ENCODE measurements at regions not wholly inside any gene's neighbourhood (a gene's known extent, or its start where the extent isn't known, plus 50 kb on each side); places are given as distances from the start of the nearest gene placed in this dataset.

GRCh38 chr4:187075514-187075913 lies 351.9 kb upstream of the FAT1 start:
- Histone ChIP-seq H3K27ac (no peak overlapping the region), H3K36me3 (no peaks in the 10 kb centered on the region), H3K4me3 (no peak overlapping the region), H3K9me3 (no peaks in the 10 kb centered on the region), H3K27me3 (no peaks in the 10 kb centered on the region), H3K4me1 (no peaks in the 10 kb centered on the region)
- TF ChIP-seq POLR2AphosphoS5 (IDR thresholded peaks at IDR 0.05; ENCODE audit: insufficient read depth in 1 of 2, low read depth in 1 of 2), result no peak
- TF ChIP-seq CTCF (IDR thresholded peaks at IDR 0.05), result no peak
- no peak for TF ChIP-seq POLR2A (IDR thresholded peaks at IDR 0.05)
- no peak for DNase-seq (ENCODE audit: extremely low spot score in 2 of 2)
- intact Hi-C loops (cut with DNase I), result no loop called here

- H3K36me3 ChIP-seq, result no peaks in the 10 kb centered on the region
- H3K27ac ChIP-seq, result no peak overlapping the region
- TF ChIP-seq POLR2AphosphoS5 (IDR thresholded peaks at IDR 0.05; ENCODE audit: insufficient read depth in 1 of 2, low read depth in 1 of 2) (no peak), POLR2A (IDR thresholded peaks at IDR 0.05) (no peak), CTCF (IDR thresholded peaks at IDR 0.05) (no peak)
- no peaks in the 10 kb centered on the region for H3K4me1 ChIP-seq
- H3K4me3 ChIP-seq, result no peak overlapping the region
- no peaks in the 10 kb centered on the region for H3K27me3 ChIP-seq
- intact Hi-C loops (cut with DNase I), result no loop called here
- no peaks in the 10 kb centered on the region for H3K9me3 ChIP-seq
- DNase-seq (ENCODE audit: extremely low spot score in 2 of 2), result no peak
Measured at GRCh38 chr4:187077744-187078401, 354.2 kb upstream of the FAT1 start.

GRCh38 chr4:187084701-187085100 lies 361.0 kb upstream of the FAT1 start:
- Histone ChIP-seq H3K36me3 (no peaks in the 10 kb centered on the region), H3K27ac (no peak overlapping the region), H3K4me3 (no peak overlapping the region), H3K27me3 (no peaks in the 10 kb centered on the region), H3K4me1 (no peaks in the 10 kb centered on the region), H3K9me3 (no peaks in the 10 kb centered on the region)
- intact Hi-C loops (cut with DNase I), result no loop called here
- DNase-seq (ENCODE audit: extremely low spot score in 2 of 2), result no peak
- TF ChIP-seq POLR2AphosphoS5 (IDR thresholded peaks at IDR 0.05; ENCODE audit: insufficient read depth in 1 of 2, low read depth in 1 of 2), result no peak
- no peak for TF ChIP-seq POLR2A (IDR thresholded peaks at IDR 0.05)
- no peak for TF ChIP-seq CTCF (IDR thresholded peaks at IDR 0.05)

- Histone ChIP-seq H3K9me3 (no peaks in the 10 kb centered on the region), H3K27ac (no peak overlapping the region), H3K4me3 (no peak overlapping the region), H3K4me1 (no peaks in the 10 kb centered on the region), H3K36me3 (no peaks in the 10 kb centered on the region), H3K27me3 (no peaks in the 10 kb centered on the region)
- intact Hi-C loops (cut with DNase I), result no loop called here
- DNase-seq (ENCODE audit: extremely low spot score in 2 of 2), result no peak
- TF ChIP-seq POLR2AphosphoS5 (IDR thresholded peaks at IDR 0.05; ENCODE audit: insufficient read depth in 1 of 2, low read depth in 1 of 2) (no peak), POLR2A (IDR thresholded peaks at IDR 0.05) (no peak), CTCF (IDR thresholded peaks at IDR 0.05) (no peak)
Measured at GRCh38 chr4:187085339-187085738, 361.7 kb upstream of the FAT1 start.

- Histone ChIP-seq H3K27ac (no peak overlapping the region), H3K4me1 (no peaks in the 10 kb centered on the region), H3K4me3 (no peak overlapping the region), H3K36me3 (no peaks in the 10 kb centered on the region), H3K9me3 (no peaks in the 10 kb centered on the region), H3K27me3 (no peaks in the 10 kb centered on the region)
- DNase-seq (ENCODE audit: extremely low spot score in 2 of 2), result no peak
- intact Hi-C loops (cut with DNase I), result no loop called here
- no peak for TF ChIP-seq POLR2A (IDR thresholded peaks at IDR 0.05)
- TF ChIP-seq POLR2AphosphoS5 (IDR thresholded peaks at IDR 0.05; ENCODE audit: insufficient read depth in 1 of 2, low read depth in 1 of 2), result no peak
- no peak for TF ChIP-seq CTCF (IDR thresholded peaks at IDR 0.05)
Measured at GRCh38 chr4:187086151-187086550, 362.5 kb upstream of the FAT1 start.
